Fibroblast of mammary gland (primary cell): ENCODE measurements at regions not wholly inside any gene's neighbourhood (a gene's known extent, or its start where the extent isn't known, plus 50 kb on each side); places are given as distances from the start of the nearest gene placed in this dataset.

Experiments
- DNase-seq: peaks from one replicate; pipeline ENCODE4 v3.0.0-alpha.2; 2010; ENCODE audit warnings: low read depth
- H3K4me3 ChIP-seq: 2 replicates; pipeline ENCODE4 v1.5.1; 2011; ENCODE audit warnings: low read depth, mild to moderate bottlenecking, low read length, moderate library complexity; ENCODE audit not compliant: control insufficient read depth
- TF ChIP-seq, protein P1 (sequence below): conservative IDR thresholded peaks from 2 replicates; pipeline ENCODE4 v1.5.1; 2011; ENCODE audit warnings: low read depth, low read length, inconsistent platforms; ENCODE audit not compliant: control insufficient read depth, insufficient read depth

GRCh38 chr9:19554529-19554928 lies 145.7 kb downstream of the ACER2 start:
- H3K4me3 ChIP-seq = no peak overlapping the region
- TF ChIP-seq, protein P1, sequence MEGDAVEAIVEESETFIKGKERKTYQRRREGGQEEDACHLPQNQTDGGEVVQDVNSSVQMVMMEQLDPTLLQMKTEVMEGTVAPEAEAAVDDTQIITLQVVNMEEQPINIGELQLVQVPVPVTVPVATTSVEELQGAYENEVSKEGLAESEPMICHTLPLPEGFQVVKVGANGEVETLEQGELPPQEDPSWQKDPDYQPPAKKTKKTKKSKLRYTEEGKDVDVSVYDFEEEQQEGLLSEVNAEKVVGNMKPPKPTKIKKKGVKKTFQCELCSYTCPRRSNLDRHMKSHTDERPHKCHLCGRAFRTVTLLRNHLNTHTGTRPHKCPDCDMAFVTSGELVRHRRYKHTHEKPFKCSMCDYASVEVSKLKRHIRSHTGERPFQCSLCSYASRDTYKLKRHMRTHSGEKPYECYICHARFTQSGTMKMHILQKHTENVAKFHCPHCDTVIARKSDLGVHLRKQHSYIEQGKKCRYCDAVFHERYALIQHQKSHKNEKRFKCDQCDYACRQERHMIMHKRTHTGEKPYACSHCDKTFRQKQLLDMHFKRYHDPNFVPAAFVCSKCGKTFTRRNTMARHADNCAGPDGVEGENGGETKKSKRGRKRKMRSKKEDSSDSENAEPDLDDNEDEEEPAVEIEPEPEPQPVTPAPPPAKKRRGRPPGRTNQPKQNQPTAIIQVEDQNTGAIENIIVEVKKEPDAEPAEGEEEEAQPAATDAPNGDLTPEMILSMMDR = no peak
- DNase-seq = no peak

- no peak for DNase-seq
- TF ChIP-seq, protein P1 = no peak
- H3K4me3 ChIP-seq = no peak overlapping the region
Observed at GRCh38 chr9:19553441-19553840, 144.6 kb downstream of the ACER2 start.

DNA sequence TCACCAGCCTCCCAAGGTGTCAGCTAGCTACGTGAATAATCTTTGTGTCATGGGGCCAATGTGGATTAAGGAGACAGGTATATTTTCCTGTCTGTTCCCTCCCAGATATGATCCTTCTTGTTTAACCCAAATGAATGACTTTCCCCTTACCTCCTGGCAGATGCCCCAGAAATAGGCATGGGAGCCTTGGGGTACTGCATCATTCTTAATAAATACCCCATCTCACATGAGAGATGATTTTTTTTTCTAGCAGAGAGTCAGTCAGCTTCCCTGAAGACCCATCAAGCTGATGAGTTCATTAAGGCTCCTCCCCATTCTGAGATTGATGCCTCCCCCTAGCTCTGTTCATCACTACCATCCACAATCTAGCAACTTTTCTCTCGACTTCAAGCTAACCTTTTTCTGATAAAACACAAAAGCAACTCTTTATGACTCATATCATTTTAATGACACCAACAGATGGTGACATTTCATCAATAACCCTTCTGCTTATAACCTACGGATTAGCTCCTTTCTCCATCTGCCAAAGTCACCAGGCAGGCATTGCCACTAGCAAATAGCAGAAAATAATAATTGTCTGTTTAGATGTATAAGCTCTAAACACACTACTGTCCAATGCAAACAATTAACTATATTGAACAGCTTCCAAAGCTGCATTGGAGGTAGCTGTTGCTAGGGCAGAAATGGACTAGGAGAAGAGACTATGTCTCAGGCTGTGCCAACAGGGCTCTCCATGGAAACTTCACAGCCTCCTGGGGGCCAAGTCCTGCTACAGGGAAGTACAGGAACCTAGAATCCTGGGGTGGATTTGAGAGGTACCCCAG lies 143.7 kb downstream of the ACER2 start:
- DNase-seq = no peak
- TF ChIP-seq, protein P1 = no peak
- no peak overlapping the region for H3K4me3 ChIP-seq

DNA sequence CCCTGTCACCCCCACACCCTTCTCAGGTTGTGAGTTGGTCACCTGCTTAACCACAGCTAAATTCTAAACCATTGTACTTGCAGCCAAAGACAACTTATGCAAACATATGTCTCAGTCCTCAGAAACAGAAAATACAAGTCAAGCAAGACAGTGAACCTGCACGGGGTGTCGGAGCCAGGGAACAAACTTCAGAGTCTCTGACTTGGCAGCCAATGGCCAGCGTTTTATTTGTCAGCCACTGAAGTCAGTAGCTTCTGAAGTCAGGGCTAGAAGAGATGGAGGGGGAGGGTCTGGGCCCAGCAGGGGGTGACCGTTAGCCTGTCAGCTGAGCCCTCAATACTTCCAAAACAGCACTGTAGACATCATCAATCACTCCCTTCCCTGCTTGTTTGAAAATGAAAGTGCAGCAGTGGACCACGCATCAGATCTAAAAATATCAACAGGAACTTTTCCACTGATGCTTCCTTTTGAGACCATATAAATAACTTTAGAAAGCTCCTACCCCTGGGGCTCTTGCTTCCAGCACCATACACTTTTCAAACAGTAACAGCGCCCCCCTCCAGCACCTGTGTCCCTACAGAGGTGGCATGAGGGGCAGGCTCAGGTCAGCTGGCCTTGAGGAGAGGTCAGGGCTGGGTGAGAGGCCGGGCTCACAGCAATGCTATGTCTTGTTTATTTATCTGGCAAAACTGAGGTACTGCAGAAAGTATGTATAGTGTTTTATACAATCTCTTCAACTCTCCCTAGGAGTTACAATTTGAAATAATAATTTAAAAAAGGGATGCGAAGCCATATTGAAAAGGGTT lies 142.5 kb downstream of the ACER2 start:
- TF ChIP-seq, protein P1 = no peak
- no peak for DNase-seq
- no peak overlapping the region for H3K4me3 ChIP-seq

DNA sequence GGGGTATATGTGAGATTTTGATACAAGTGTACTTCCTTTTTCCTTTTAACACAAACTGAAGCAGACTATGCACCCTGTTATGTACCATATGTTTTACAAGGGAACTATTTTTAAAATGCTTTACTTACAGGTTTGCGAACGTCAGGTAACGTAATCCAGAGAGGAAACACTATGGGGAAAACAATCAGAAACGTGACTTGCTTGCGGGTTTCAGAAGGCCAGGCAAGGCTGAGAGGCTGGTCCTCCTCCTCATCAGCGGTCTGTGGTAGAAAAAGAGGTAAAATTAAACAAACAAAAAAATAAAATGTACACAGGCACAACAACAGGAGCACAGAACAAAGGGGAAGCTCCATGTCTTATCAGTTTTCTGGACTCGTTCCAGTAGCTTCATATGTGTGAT lies 141.2 kb downstream of the ACER2 start:
- DNase-seq = no peak
- no peak overlapping the region for H3K4me3 ChIP-seq
- TF ChIP-seq, protein P1 = no peak

DNA sequence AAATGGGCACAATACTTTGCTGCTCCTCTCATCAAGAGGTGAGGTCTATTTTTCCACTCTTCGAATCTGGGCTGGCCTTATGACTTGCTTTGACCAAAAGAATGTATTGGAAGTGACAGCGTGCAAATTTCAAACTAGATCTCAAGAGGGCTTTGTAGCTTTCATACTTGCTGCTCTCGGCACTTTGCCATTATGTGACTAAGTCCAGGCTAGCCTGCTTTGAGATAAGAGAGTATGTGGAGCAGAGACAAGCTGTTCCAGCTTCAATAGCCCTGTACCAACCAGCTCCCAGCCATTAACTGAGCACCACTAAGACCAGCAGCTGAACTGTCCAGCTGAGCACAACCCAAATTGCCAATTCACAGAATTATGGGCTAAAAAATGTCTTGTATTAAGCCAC lies 124.6 kb downstream of the ACER2 start:
- TF ChIP-seq, protein P1 = no peak
- H3K4me3 ChIP-seq = no peak overlapping the region
- DNase-seq = peak; percentile 3
